ENCODE measurements at regions not wholly inside any gene's neighbourhood (a gene's known extent, or its start where the extent isn't known, plus 50 kb on each side); places are given as distances from the start of the nearest gene placed in this dataset.

- no peak for FAIRE-seq
These were observed 50.6 kb upstream of the SMNDC1 start for GRCh38 chr10:110355141-110355831.

DNA sequence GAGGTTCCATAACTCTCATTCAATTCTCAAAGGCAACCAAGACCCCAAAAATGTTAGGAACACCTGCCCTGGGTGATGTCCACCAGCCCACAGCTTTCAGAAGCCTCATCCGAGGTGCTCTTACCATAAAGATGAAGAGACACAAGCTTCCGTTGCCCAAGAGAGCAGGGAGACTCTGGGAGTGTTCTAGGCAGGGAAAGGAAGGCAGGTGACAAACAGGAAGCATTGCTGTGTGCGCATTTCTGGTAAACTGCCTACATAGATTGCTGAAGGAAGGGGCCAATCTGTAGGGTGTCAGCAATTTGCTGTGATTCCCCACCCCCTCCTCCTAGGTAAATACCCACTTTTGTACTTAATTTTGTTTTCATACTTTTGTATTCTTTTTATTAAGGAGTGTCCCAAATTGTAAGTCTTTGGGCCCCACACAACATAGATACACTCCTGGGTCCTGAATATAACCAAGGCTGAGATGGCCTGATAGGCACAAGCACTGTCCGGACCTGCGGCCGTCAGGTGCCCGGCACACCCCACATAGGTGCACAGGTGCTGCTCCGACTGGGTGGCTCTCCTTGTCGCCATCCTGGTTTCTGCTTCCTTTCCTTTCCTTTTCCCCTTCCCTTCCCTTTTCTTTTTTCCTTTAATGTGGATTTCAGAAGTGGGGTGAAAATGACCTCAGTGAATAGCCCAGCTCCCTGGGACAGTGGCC, 51.4 kb upstream of the SMNDC1 start:
- no peak for FAIRE-seq

GRCh38 chr10:110356628-110357245, 52.0 kb upstream of the SMNDC1 start:
- FAIRE-seq: no peak

GRCh38 chr10:110357252-110357780, 52.6 kb upstream of the SMNDC1 start:
- FAIRE-seq: no peak

GRCh38 chr10:110357871-110358270, 53.2 kb upstream of the SMNDC1 start:
- FAIRE-seq: no peak

- FAIRE-seq: no peak
These were observed 53.6 kb upstream of the SMNDC1 start for GRCh38 chr10:110358278-110358677.

- no peak for FAIRE-seq
These were observed 54.3 kb upstream of the SMNDC1 start for GRCh38 chr10:110358869-110359629.

DNA sequence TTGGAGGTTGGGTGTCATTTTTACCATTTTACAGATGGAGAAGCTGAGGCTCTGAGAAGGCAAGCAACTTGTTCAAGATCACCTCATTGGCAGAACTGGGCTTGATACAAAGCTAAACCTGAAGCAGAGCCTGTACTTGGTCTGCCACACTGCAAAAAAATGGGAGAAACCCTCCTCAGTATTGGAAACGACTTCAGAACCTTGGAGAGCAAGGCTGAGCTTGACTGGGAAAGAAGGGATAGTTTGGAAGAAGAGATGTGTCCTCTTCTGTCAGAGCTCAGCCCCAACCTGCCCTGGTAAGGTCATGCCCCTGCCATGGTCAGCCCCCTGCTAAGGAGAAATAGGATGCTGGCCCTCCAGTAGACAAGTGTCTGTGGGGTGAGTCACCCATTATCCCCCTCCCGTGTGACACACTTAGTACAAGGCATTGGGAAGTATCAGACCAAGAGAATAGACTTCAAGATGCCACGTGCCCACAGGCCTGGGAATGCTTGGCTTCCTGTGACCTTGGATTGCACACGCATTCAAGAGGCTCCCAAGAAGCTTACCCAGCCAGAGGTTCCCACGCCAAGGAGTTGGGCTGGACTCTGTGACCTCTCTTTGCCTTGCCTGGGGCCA, 56.2 kb upstream of the SMNDC1 start:
- FAIRE-seq: no peak

GRCh38 chr10:110361800-110362456, 57.2 kb upstream of the SMNDC1 start:
- no peak for FAIRE-seq

GRCh38 chr10:110363572-110364411, 59.1 kb upstream of the SMNDC1 start:
- FAIRE-seq: no peak

DNA sequence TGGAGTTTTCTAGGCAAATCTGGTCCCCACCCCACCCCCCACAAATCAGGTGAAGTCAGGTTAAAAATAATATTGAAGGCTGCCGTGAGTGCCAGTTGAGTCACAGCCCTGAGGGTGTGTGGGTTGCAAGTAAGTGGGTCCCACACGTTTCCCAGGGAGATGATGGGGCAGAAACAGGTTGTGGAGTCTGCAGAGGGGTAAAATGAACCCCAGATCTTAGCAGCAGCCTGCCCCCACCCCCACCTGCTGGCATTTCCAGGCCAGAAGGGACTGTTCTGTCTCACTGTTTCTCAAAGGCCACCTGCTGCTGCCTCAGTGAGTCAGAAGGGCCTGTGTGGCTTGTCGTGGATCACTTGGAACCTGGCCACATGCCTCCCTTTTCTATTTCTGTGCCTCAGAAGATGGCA, 59.8 kb upstream of the SMNDC1 start:
- FAIRE-seq: no peak

GRCh38 chr10:110365356-110366143, 60.8 kb upstream of the SMNDC1 start:
- FAIRE-seq: no peak

GRCh38 chr10:110366635-110367034, 61.9 kb upstream of the SMNDC1 start:
- no peak for FAIRE-seq

GRCh38 chr10:110368002-110368401, 63.3 kb upstream of the SMNDC1 start:
- no peak for FAIRE-seq

DNA sequence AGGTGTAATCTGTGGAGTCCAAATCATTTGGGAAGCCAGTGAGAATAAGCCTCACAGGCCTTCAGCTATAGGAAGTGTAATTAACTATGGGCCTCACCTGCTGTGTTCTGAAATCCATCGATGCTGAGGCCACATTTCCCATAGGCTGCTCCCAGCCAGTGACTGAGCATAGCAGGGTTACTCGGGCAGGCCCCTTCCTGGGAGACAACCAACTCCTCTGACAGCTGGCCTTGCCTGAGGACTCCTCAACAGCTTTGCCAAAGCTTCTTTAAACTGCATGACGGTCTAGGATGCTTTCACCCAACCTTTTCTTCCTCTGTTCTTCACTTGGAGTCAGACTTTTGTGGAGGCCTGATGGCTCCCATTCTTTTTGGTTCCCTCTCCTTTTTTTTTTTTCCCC, 63.8 kb upstream of the SMNDC1 start:
- no peak for FAIRE-seq

DNA sequence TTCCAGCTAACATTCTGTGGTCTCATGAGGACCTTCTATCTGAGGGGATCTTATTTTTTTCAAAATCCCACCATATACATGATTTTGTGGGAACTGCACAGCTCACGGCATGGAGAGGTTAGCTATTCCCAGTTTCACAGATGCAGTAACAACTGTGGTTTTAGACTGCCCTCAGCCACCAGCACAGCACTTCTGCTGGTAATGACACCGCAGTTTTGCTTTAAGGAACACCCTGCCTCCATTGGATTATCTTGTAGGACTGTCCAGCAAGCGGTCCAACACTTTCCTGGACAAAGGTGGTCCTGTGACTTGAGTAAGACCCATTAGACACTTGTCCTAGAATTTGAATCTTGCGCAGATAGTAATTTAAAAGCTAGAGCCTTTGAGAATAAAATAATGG, 65.3 kb upstream of the SMNDC1 start:
- FAIRE-seq: no peak

DNA sequence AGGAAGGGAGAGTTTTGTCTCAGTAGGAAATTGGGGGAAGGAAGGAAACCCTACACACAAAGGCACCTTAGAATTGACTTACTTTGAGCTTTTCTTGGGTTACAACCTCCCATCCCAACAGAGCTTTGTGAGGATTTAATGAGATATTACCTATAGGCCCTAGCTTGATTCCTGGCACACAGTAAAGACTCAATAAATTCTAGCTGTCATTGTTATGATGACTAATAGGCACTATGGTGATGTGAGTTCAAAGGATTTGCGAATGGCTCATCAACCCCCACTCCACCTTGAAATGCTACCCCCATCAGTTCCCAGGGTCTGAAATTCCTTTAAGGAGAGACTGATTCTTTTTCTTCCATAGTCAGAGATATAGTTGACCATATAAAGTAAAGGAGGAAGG, 67.9 kb upstream of the SMNDC1 start:
- FAIRE-seq: no peak

DNA sequence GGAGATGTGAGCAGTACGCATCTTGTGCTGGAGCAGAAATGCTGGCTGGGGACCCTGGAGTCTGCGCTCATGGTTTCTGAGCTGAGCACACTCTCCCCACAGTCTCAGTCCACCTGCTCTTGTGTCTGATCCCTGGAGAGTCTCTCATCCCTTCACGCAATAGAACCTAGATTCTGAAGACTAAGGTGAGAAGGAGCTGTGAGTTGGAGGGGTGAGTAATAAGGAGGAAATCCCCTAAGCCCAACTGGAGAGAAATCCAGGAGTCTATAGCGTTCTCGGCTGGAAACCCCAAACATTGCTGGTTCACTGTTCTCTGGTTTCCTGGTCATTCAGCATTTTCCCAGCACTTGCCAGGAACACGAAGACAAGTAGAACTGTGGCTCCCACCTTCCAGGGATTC, 68.3 kb upstream of the SMNDC1 start:
- FAIRE-seq: no peak

DNA sequence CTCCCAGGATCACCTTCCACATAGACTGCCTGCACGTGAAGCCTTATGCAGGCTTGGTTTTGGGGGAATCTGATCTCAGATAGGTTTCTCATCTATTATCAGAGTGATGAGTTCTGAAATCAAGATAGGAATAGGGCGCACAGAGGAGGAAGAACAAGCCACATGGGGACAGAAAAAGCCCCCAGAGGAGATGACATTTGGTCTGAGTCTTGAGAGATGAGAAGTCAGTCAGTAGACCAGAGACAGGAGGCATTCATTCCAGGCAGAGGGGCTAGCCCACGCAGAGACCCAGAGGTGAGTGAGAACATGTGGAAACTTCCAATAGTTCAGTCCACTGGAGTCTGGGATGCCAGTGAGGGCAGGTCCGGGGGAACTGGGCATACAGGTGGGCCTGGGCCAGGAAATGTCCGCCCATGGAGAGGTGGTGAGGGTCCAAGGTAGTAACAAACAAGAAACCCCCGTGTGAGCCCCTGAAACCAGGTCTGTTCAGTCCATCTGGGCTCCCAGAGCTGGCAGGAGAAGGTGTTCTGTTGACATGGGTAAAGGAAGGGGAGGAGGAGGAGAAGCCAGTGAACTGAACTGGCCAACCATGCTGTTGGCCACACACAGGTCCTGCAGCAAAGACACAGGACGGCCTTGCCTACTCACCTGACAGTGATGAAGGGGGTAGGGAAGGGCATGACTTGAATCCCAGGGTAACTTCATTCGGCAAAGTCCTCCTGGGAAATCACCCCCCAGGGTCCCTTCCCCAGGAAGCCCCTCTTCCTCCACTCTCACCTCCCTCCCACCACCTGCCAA, 69.3 kb upstream of the SMNDC1 start:
- no peak for FAIRE-seq
